ENCODE measurements at regions not wholly inside any gene's neighbourhood (a gene's known extent, or its start where the extent isn't known, plus 50 kb on each side); places are given as distances from the start of the nearest gene placed in this dataset.

- Histone ChIP-seq H3K36me3 (no peaks in the 10 kb centered on the region), H3K4me3 (no peak overlapping the region), H3K27me3 (no peaks in the 10 kb centered on the region), H3K27ac (no peak overlapping the region), H3K9me3 (no peaks in the 10 kb centered on the region), H3K4me1 (no peaks in the 10 kb centered on the region)
- intact Hi-C loops (cut with DNase I; ENCODE audit: low total_unique reads) = no loop called here
- WGBS, 5 donors = 22 to 48% (median 44%) methylated on average over 5 of the region's 5 CpGs
- no peak for DNase-seq
- TF ChIP-seq CTCF (IDR thresholded peaks at IDR 0.05) (no peak), POLR2AphosphoS5 (IDR thresholded peaks at IDR 0.05) (no peak), EP300 (IDR thresholded peaks at IDR 0.05) (no peak), POLR2A (IDR thresholded peaks at IDR 0.05) (no peak)
Measured at GRCh38 chr12:98162906-98163678, 352.3 kb upstream of the TMPO start.

GRCh38 chr12:98172304-98172703 lies 343.1 kb upstream of the TMPO start:
- no peak for DNase-seq
- TF ChIP-seq POLR2A (IDR thresholded peaks at IDR 0.05) (no peak), POLR2AphosphoS5 (IDR thresholded peaks at IDR 0.05) (no peak), CTCF (IDR thresholded peaks at IDR 0.05) (no peak), EP300 (IDR thresholded peaks at IDR 0.05) (no peak)
- no peaks in the 10 kb centered on the region for H3K4me1 ChIP-seq

GRCh38 chr12:98172801-98173200 lies 342.6 kb upstream of the TMPO start:
- intact Hi-C loops (cut with DNase I; ENCODE audit: low total_unique reads) = no loop called here
- Histone ChIP-seq H3K27me3 (no peaks in the 10 kb centered on the region), H3K27ac (no peak overlapping the region), H3K4me1 (no peaks in the 10 kb centered on the region), H3K4me3 (no peak overlapping the region), H3K36me3 (no peaks in the 10 kb centered on the region), H3K9me3 (no peaks in the 10 kb centered on the region)
- TF ChIP-seq CTCF (IDR thresholded peaks at IDR 0.05) (no peak), POLR2A (IDR thresholded peaks at IDR 0.05) (no peak), EP300 (IDR thresholded peaks at IDR 0.05) (no peak), POLR2AphosphoS5 (IDR thresholded peaks at IDR 0.05) (no peak)
- no peak for DNase-seq
- 58 to 78% (median 72%) methylated on average over 3 of the region's 3 CpGs for WGBS, 5 donors

More at GRCh38 chr12:98172304-98172703, 343.1 kb upstream of the TMPO start:
- Histone ChIP-seq H3K27me3 (no peaks in the 10 kb centered on the region), H3K9me3 (no peaks in the 10 kb centered on the region), H3K27ac (no peak overlapping the region), H3K36me3 (no peaks in the 10 kb centered on the region), H3K4me3 (no peak overlapping the region)
- 64 to 75% (median 70%) methylated on average over 2 of the region's 2 CpGs for WGBS, 5 donors
- intact Hi-C loops (cut with DNase I; ENCODE audit: low total_unique reads) = no loop called here

- H3K27ac ChIP-seq = no peak overlapping the region
- 87 to 100% (median 97%) methylated on average over 1 of the region's 1 CpG for WGBS, 5 donors
- intact Hi-C loops (cut with DNase I; ENCODE audit: low total_unique reads) = no loop called here
- H3K4me3 ChIP-seq = no peak overlapping the region
- TF ChIP-seq EP300 (IDR thresholded peaks at IDR 0.05) (no peak), POLR2A (IDR thresholded peaks at IDR 0.05) (no peak), POLR2AphosphoS5 (IDR thresholded peaks at IDR 0.05) (no peak), CTCF (IDR thresholded peaks at IDR 0.05) (no peak)
- H3K36me3 ChIP-seq = no peaks in the 10 kb centered on the region
- no peaks in the 10 kb centered on the region for H3K27me3 ChIP-seq
- no peak for DNase-seq
- H3K9me3 ChIP-seq = no peaks in the 10 kb centered on the region
- no peaks in the 10 kb centered on the region for H3K4me1 ChIP-seq
Measured at GRCh38 chr12:98173773-98174427, 341.5 kb upstream of the TMPO start.

All from stomach (tissue), 8 donors.